ENCODE measurements at regions not wholly inside any gene's neighbourhood (a gene's known extent, or its start where the extent isn't known, plus 50 kb on each side); places are given as distances from the start of the nearest gene placed in this dataset.
"Not testable (repeated sequence)": the region's sequence is repeated elsewhere in the genome, so short reads cannot be mapped to it uniquely, and the experiment has no call there.

- DNase-seq (ENCODE audit: low spot score), result peak; percentile 7
Measured at GRCh38 chr6:77178821-77179220, 284.5 kb downstream of the HTR1B start.

- DNase-seq (ENCODE audit: low spot score), result no peak
Measured at GRCh38 chr6:77177470-77177869, 285.8 kb downstream of the HTR1B start.

- no peak for DNase-seq (ENCODE audit: low spot score)
Measured at GRCh38 chr6:77173472-77174074, 289.7 kb downstream of the HTR1B start.

- DNase-seq (ENCODE audit: low spot score), result no peak
Measured at GRCh38 chr6:77172578-77172977, 290.7 kb downstream of the HTR1B start.

GRCh38 chr6:77159730-77160129 is 303.6 kb downstream of the HTR1B start:
- DNase-seq (ENCODE audit: low spot score), result no peak

GRCh38 chr6:77151241-77151640 is 312.1 kb downstream of the HTR1B start:
- no peak for DNase-seq (ENCODE audit: low spot score)

GRCh38 chr6:77150736-77151135 is 312.6 kb downstream of the HTR1B start:
- no peak for DNase-seq (ENCODE audit: low spot score)

GRCh38 chr6:77145244-77145643 is 318.0 kb downstream of the HTR1B start:
- DNase-seq (ENCODE audit: low spot score), result no peak

- DNase-seq (ENCODE audit: low spot score), result no peak
Measured at GRCh38 chr6:77143659-77144447, 319.4 kb downstream of the HTR1B start.

GRCh38 chr6:77136086-77136485 is 327.2 kb downstream of the HTR1B start:
- DNase-seq (ENCODE audit: low spot score), result no peak

GRCh38 chr6:77133031-77133430 is 330.3 kb downstream of the HTR1B start:
- DNase-seq (ENCODE audit: low spot score), result no peak

GRCh38 chr6:77131426-77131825 is 331.9 kb downstream of the HTR1B start:
- no peak for DNase-seq (ENCODE audit: low spot score)

- no peak for DNase-seq (ENCODE audit: low spot score)
Measured at GRCh38 chr6:77124604-77125003, 338.7 kb downstream of the HTR1B start.

- DNase-seq (ENCODE audit: low spot score), result no peak
Measured at GRCh38 chr6:77123527-77123926, 339.8 kb downstream of the HTR1B start.

GRCh38 chr6:77106992-77107391 is 356.3 kb downstream of the HTR1B start:
- DNase-seq (ENCODE audit: low spot score), result no peak

GRCh38 chr6:77105091-77105490 is 358.2 kb downstream of the HTR1B start:
- DNase-seq (ENCODE audit: low spot score), result no peak

- no peak for DNase-seq (ENCODE audit: low spot score)
Measured at GRCh38 chr6:77097940-77098339, 365.4 kb downstream of the HTR1B start.

- no peak for DNase-seq (ENCODE audit: low spot score)
Measured at GRCh38 chr6:77095936-77096627, 367.2 kb downstream of the HTR1B start.

- no peak for DNase-seq (ENCODE audit: low spot score)
Measured at GRCh38 chr6:77094821-77095220, 368.5 kb downstream of the HTR1B start.

- peak; percentile 2 for DNase-seq (ENCODE audit: low spot score)
Measured at GRCh38 chr6:77092971-77093370, 370.3 kb downstream of the HTR1B start.

GRCh38 chr6:77089776-77090175 is 373.5 kb downstream of the HTR1B start:
- DNase-seq (ENCODE audit: low spot score), result no peak

GRCh38 chr6:77087794-77088318 is 375.4 kb downstream of the HTR1B start:
- DNase-seq (ENCODE audit: low spot score), result not testable (repeated sequence)

Measured in AG08395 (cell line).